K562 (cell line): ENCODE measurements at regions not wholly inside any gene's neighbourhood (a gene's known extent, or its start where the extent isn't known, plus 50 kb on each side); places are given as distances from the start of the nearest gene placed in this dataset.

Source experiments
- EP300 ChIP-seq: IDR thresholded peaks from 2 replicates; pipeline ENCODE4 v1.6.1; 2012; ENCODE audit warnings: low read length, improper control_type of control experiment
- U2AF1 ChIP-seq: fragments of 200-400 bp; formaldehyde crosslinking; optimal IDR thresholded peaks from 2 replicates; pipeline ENCODE3; 2017; ENCODE audit warnings: mild to moderate bottlenecking, low read depth, low read length, moderate library complexity
- TF ChIP-seq, protein P1 (sequence below), 3 experiments: IDR thresholded peaks in 2 of 3; conservative IDR thresholded peaks in 1 of 3; 2 replicates each; pipeline ENCODE4 v1.5.1; 2011 to 2012; ENCODE audit warnings: low read length in 3 of 3, mild to moderate bottlenecking in 3 of 3, control low read depth in 2 of 3, improper control_type of control experiment in 1 of 3, inconsistent platforms in 1 of 3, low read depth in 1 of 3, mixed read lengths in 1 of 3, moderate library complexity in 1 of 3; ENCODE audit not compliant: insufficient read depth in 2 of 3
- TF ChIP-seq, protein P2 (sequence below): sonication (generic); formaldehyde crosslinking; IDR thresholded peaks from 2 replicates; pipeline ENCODE4 v1.9.0; 2022; ENCODE audit warnings: mild to moderate bottlenecking, missing genetic modification reagents

DNA sequence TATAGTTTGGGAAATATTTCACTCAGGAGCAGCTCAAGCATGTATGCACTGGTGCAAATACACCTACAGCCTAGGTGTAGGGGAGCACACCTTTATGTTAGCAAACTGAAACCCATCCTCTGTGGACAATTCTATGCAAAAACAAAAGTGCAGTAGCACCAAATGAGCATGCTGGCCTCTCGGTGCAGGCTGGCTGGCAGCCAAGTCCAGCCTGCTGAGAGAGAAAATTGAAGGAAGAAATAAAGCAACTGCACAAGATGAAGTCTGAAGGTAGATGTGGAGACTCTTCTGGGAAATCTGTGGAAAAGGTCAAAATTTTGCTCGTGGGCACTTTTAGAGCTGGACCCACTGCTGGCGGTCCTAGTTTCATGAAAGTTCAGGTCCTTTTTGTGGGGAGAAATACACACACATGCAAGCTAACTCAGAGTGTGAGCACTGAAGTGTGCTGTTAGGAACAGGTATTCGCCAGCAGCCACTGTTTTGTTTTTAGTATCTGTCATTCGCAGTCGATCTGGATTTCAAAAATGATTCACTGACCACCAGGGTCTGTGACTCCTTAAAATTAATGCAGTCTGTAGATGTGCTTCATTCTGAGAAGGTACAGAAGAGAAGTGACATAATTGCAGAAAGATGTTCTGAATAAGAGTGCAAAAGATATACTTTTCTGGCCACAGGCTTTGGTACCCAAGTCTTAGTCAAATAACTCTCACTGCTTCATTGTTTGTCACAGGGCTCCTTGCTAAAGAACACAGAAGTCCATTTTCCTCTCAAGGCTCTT, 281.7 kb downstream of the PARP8 start:
- TF ChIP-seq, protein P1, sequence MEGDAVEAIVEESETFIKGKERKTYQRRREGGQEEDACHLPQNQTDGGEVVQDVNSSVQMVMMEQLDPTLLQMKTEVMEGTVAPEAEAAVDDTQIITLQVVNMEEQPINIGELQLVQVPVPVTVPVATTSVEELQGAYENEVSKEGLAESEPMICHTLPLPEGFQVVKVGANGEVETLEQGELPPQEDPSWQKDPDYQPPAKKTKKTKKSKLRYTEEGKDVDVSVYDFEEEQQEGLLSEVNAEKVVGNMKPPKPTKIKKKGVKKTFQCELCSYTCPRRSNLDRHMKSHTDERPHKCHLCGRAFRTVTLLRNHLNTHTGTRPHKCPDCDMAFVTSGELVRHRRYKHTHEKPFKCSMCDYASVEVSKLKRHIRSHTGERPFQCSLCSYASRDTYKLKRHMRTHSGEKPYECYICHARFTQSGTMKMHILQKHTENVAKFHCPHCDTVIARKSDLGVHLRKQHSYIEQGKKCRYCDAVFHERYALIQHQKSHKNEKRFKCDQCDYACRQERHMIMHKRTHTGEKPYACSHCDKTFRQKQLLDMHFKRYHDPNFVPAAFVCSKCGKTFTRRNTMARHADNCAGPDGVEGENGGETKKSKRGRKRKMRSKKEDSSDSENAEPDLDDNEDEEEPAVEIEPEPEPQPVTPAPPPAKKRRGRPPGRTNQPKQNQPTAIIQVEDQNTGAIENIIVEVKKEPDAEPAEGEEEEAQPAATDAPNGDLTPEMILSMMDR (IDR thresholded peaks at IDR 0.05 in 2 of 3, conservative IDR thresholded peaks at IDR 0.05 in 1 of 3; ENCODE audit: insufficient read depth in 2 of 3, low read depth in 1 of 3, low read length in 3 of 3), result no peak
- no peak for TF ChIP-seq U2AF1
- TF ChIP-seq EP300, result no peak
- TF ChIP-seq, protein P2, sequence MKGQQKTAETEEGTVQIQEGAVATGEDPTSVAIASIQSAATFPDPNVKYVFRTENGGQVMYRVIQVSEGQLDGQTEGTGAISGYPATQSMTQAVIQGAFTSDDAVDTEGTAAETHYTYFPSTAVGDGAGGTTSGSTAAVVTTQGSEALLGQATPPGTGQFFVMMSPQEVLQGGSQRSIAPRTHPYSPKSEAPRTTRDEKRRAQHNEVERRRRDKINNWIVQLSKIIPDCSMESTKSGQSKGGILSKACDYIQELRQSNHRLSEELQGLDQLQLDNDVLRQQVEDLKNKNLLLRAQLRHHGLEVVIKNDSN (CRISPR knock-in tag), result no peak
